ENCODE measurements at regions not wholly inside any gene's neighbourhood (a gene's known extent, or its start where the extent isn't known, plus 50 kb on each side); places are given as distances from the start of the nearest gene placed in this dataset.

GRCh38 chr12:63301311-63301710, 150.3 kb upstream of the AVPR1A start:
- H3K27ac Mint-ChIP-seq (ENCODE audit: unreplicated experiment) = no peak overlapping the region
- Histone ChIP-seq H3K4me1 (no peaks in the 10 kb centered on the region), H3K36me3 (ENCODE audit: control insufficient read depth, insufficient read depth, low read length) (no peaks in the 10 kb centered on the region), H3K4me3 (ENCODE audit: low read depth, low read length) (no peak overlapping the region), H3K9me3 (no peaks in the 10 kb centered on the region), H3K27me3 (replicated peaks; ENCODE audit: control insufficient read depth, insufficient read depth, low read length) (no peaks in the 10 kb centered on the region)
- no peaks in the 10 kb centered on the region for H3K9me3 Mint-ChIP-seq (ENCODE audit: unreplicated experiment)
- BruUV-seq (replicated peaks) = no TSS peak
- POLR2A ChIA-PET = no interaction called here
- no peaks in the 10 kb centered on the region for H3K27me3 Mint-ChIP-seq (ENCODE audit: insufficient read depth, unreplicated experiment)
- DNase-seq = no peak
- intact Hi-C loops (cut with micrococcal nuclease; ENCODE audit: unreplicated experiment) = no loop called here
- H3K4me3 Mint-ChIP-seq (ENCODE audit: unreplicated experiment) = no peak overlapping the region
- peaks cover 10% of the 10 kb centered on the region for H3K4me1 Mint-ChIP-seq (ENCODE audit: low read depth, unreplicated experiment)
- TF ChIP-seq CTCF (IDR thresholded peaks at IDR 0.05; ENCODE audit: insufficient read depth in 1 of 2, low read depth in 1 of 2, low read length in 1 of 2, severe bottlenecking in 1 of 2, unreplicated experiment in 1 of 2) = no peak
- H3K36me3 Mint-ChIP-seq (ENCODE audit: insufficient read depth, unreplicated experiment) = no peaks in the 10 kb centered on the region
- CTCF ChIA-PET = no interaction called here

GRCh38 chr12:63298386-63298930, 147.5 kb upstream of the AVPR1A start:
- Histone ChIP-seq H3K4me3 (ENCODE audit: low read depth, low read length) (no peak overlapping the region), H3K9me3 (no peaks in the 10 kb centered on the region), H3K4me1 (peaks cover 15% of the 10 kb centered on the region; the same call in 1 of the 2 replicates), H3K27me3 (replicated peaks; ENCODE audit: control insufficient read depth, insufficient read depth, low read length) (no peaks in the 10 kb centered on the region), H3K36me3 (ENCODE audit: control insufficient read depth, insufficient read depth, low read length) (no peaks in the 10 kb centered on the region)
- H3K27ac Mint-ChIP-seq (ENCODE audit: unreplicated experiment) = no peak overlapping the region
- no peak for DNase-seq
- ChIA-PET CTCF (no interaction called here), POLR2A (no interaction called here)
- H3K27me3 Mint-ChIP-seq (ENCODE audit: insufficient read depth, unreplicated experiment) = no peaks in the 10 kb centered on the region
- no TSS peak for BruUV-seq (replicated peaks)
- intact Hi-C loops (cut with micrococcal nuclease; ENCODE audit: unreplicated experiment) = no loop called here
- H3K4me1 Mint-ChIP-seq (ENCODE audit: low read depth, unreplicated experiment) = peaks cover 10% of the 10 kb centered on the region
- H3K9me3 Mint-ChIP-seq (ENCODE audit: unreplicated experiment) = no peaks in the 10 kb centered on the region
- no peak for TF ChIP-seq CTCF (IDR thresholded peaks at IDR 0.05; ENCODE audit: insufficient read depth in 1 of 2, low read depth in 1 of 2, low read length in 1 of 2, severe bottlenecking in 1 of 2, unreplicated experiment in 1 of 2)
- no peaks in the 10 kb centered on the region for H3K36me3 Mint-ChIP-seq (ENCODE audit: insufficient read depth, unreplicated experiment)
- H3K4me3 Mint-ChIP-seq (ENCODE audit: unreplicated experiment) = no peak overlapping the region

GRCh38 chr12:63294327-63294632, 143.3 kb upstream of the AVPR1A start:
- H3K36me3 ChIP-seq (ENCODE audit: control insufficient read depth, insufficient read depth, low read length) = no peaks in the 10 kb centered on the region
- no peak overlapping the region for H3K4me3 Mint-ChIP-seq (ENCODE audit: unreplicated experiment)
- intact Hi-C loops (cut with micrococcal nuclease; ENCODE audit: unreplicated experiment) = no loop called here
- ChIA-PET CTCF (interaction anchor here (0.6 kb wide), 1 partner anchor 1732 kb away, joined by 3 read pairs; no protein-coding TSS in a partner anchor), POLR2A (no interaction called here)
- H3K9me3 ChIP-seq = no peaks in the 10 kb centered on the region; the same call in 1 of the 2 replicates
- BruUV-seq (replicated peaks) = no TSS peak
- no peaks in the 10 kb centered on the region for H3K27me3 ChIP-seq (replicated peaks; ENCODE audit: control insufficient read depth, insufficient read depth, low read length)
- peaks cover 15% of the 10 kb centered on the region; the same call in 1 of the 2 replicates for H3K4me1 ChIP-seq
- peak; percentile 46 to 52 for DNase-seq
- no peaks in the 10 kb centered on the region for H3K36me3 Mint-ChIP-seq (ENCODE audit: insufficient read depth, unreplicated experiment)
- no peaks in the 10 kb centered on the region for H3K9me3 Mint-ChIP-seq (ENCODE audit: unreplicated experiment)
- peak overlapping the region; percentile 64 for H3K27ac Mint-ChIP-seq (ENCODE audit: unreplicated experiment)
- TF ChIP-seq CTCF (IDR thresholded peaks at IDR 0.05; ENCODE audit: insufficient read depth in 1 of 2, low read depth in 1 of 2, low read length in 1 of 2, severe bottlenecking in 1 of 2, unreplicated experiment in 1 of 2) = no peak
- peaks cover 4% of the 10 kb centered on the region for H3K4me1 Mint-ChIP-seq (ENCODE audit: low read depth, unreplicated experiment)
- no peak overlapping the region for H3K4me3 ChIP-seq (ENCODE audit: low read depth, low read length)
- H3K27me3 Mint-ChIP-seq (ENCODE audit: insufficient read depth, unreplicated experiment) = no peaks in the 10 kb centered on the region

All from Caco-2 (cell line).